Right lobe of liver (tissue), 6 donors: ENCODE measurements at regions not wholly inside any gene's neighbourhood (a gene's known extent, or its start where the extent isn't known, plus 50 kb on each side); places are given as distances from the start of the nearest gene placed in this dataset.
A peak's percentile ranks its signal among the peaks of the same experiment; 100 is the strongest.
"Not testable (repeated sequence)": the region's sequence is repeated elsewhere in the genome, so short reads cannot be mapped to it uniquely, and the experiment has no call there.

Experiments used
- ATAC-seq, 4 donors: fragments of 200-7000 bp; cut with Tn5 transposase; one replicate each; pipeline ENCODE4 v1.9.1; 2020; ENCODE audit warnings: mild to moderate bottlenecking in 4 of 4, moderate library complexity in 4 of 4
- DNase-seq, 3 donors: peaks; one replicate each; pipeline ENCODE4 v3.0.0-alpha.2; 2020
- H3K27ac ChIP-seq, 3 donors: fragments of 200-600 bp; one replicate each; pipeline ENCODE4 v1.8.0; 2022
- H3K27me3 ChIP-seq, 2 donors: fragments of 200-600 bp; one replicate each; pipeline ENCODE4 v1.8.0; 2022
- H3K36me3 ChIP-seq, 4 donors: fragments of 200-600 bp; sonication (generic) in 1 of 4; one replicate each; pipeline versions ENCODE4 v1.5.1 to v1.8.0; 2017 to 2022; ENCODE audit warnings: control low read depth in 1 of 4
- H3K4me1 ChIP-seq, 4 donors: fragments of 200-600 bp; sonication (generic) in 1 of 4; one replicate each; pipeline versions ENCODE4 v1.5.1 to v1.8.0; 2017 to 2022; ENCODE audit warnings: control low read depth in 1 of 4
- H3K4me3 ChIP-seq, 3 donors: fragments of 200-600 bp; one replicate each; pipeline ENCODE4 v1.8.0; 2022
- H3K9me3 ChIP-seq, 4 donors: fragments of 200-600 bp; sonication (generic) in 1 of 4; one replicate each; pipeline versions ENCODE4 v1.5.1 to v1.8.0; 2017 to 2022; ENCODE audit warnings: control low read depth in 1 of 4
- CTCF ChIP-seq, 4 donors: fragments of 200-600 bp in 3 of 4; fragments of 450-650 bp in 1 of 4; IDR thresholded peaks; one replicate each; pipeline versions ENCODE4 v1.5.1 to v1.8.0; 2016 to 2022; ENCODE audit warnings: antibody characterized with exemption in 4 of 4, mild to moderate bottlenecking in 2 of 4
- POLR2A ChIP-seq: fragments of 450-650 bp; IDR thresholded peaks from one replicate; pipeline ENCODE4 v1.6.1; 2017; ENCODE audit warnings: antibody characterized with exemption, mild to moderate bottlenecking
- WGBS: methylation state at CpG from one replicate; pipeline ENCODE4 v1.1.6; 2018; ENCODE audit warnings: low coverage, low lambda C conversion rate; ENCODE audit not compliant: insufficient coverage; ENCODE audit errors: missing lambda C conversion rate; 5-methylcytosine and 5-hydroxymethylcytosine counted together
- intact Hi-C, 2 donors: fragments of 100-400 bp; cut with DNase I; formaldehyde crosslinking; loops; one replicate each; pipeline versions ENCODE4 v1.11.2 to v1.14.1; 2022
- donor health status: DM: no; HTN: yes; CAD: no.
- donor health status: DM: no; HTN: no; CAD: no.
- donor health status: DM: no; HTN: no; CAD: no.
- donor health status: DM: no; HTN: yes; CAD: no.
- donor health status: DM: no; HTN: yes; CAD: no.

GRCh38 chrX:35416782-35417181 lies 381.4 kb upstream of the MAGEB16 start:
- no peaks in the 10 kb centered on the region for H3K4me1 ChIP-seq
- TF ChIP-seq CTCF (IDR thresholded peaks at IDR 0.05) (no peak), POLR2A (no peak)
- intact Hi-C loops: no loop called here
- ATAC-seq: no peak
- H3K36me3 ChIP-seq: no peaks in the 10 kb centered on the region
- no peak for DNase-seq
- H3K27ac ChIP-seq: no peak overlapping the region
- no peaks in the 10 kb centered on the region for H3K27me3 ChIP-seq
- H3K4me3 ChIP-seq: no peak overlapping the region
- no peaks in the 10 kb centered on the region for H3K9me3 ChIP-seq

- no peak overlapping the region for H3K27ac ChIP-seq
- 63% methylated on average over 2 of the region's 2 CpGs for WGBS
- ATAC-seq (no peak), DNase-seq (no peak)
- no peaks in the 10 kb centered on the region for H3K4me1 ChIP-seq
- TF ChIP-seq POLR2A: no peak
- no peak for TF ChIP-seq CTCF (IDR thresholded peaks at IDR 0.05)
- H3K27me3 ChIP-seq: no peaks in the 10 kb centered on the region
- no peaks in the 10 kb centered on the region for H3K9me3 ChIP-seq
- H3K4me3 ChIP-seq: no peak overlapping the region
- intact Hi-C loops: no loop called here
- H3K36me3 ChIP-seq: no peaks in the 10 kb centered on the region
Observed at GRCh38 chrX:35432056-35432455, 366.1 kb upstream of the MAGEB16 start.

- H3K4me1 ChIP-seq: no peaks in the 10 kb centered on the region
- intact Hi-C loops: no loop called here
- DNase-seq (no peak), ATAC-seq (peak; percentile 42 to 70 (median 55))
- no peaks in the 10 kb centered on the region for H3K27me3 ChIP-seq
- H3K36me3 ChIP-seq: no peaks in the 10 kb centered on the region
- 18% methylated on average over 3 of the region's 3 CpGs for WGBS
- no peak overlapping the region for H3K4me3 ChIP-seq
- H3K9me3 ChIP-seq: no peaks in the 10 kb centered on the region
- TF ChIP-seq CTCF (IDR thresholded peaks at IDR 0.05) (no peak), POLR2A (no peak)
- peak overlapping the region; percentile 12 to 79 (median 70) for H3K27ac ChIP-seq
Observed at GRCh38 chrX:35439034-35439660, 359.0 kb upstream of the MAGEB16 start.

- Histone ChIP-seq H3K36me3 (no peaks in the 10 kb centered on the region), H3K27me3 (peaks cover 0 to 3% of the 10 kb centered on the region in 2 donors), H3K4me3 (no peak overlapping the region), H3K4me1 (no peaks in the 10 kb centered on the region), H3K9me3 (no peaks in the 10 kb centered on the region), H3K27ac (peak overlapping the region; percentile 41 to 79 (median 70))
- TF ChIP-seq CTCF (IDR thresholded peaks at IDR 0.05) (no peak), POLR2A (peak; percentile 27)
- 42% methylated on average over 2 of the region's 2 CpGs for WGBS
- ATAC-seq (peak; percentile 80 to 93 (median 81)), DNase-seq (peak in 1 of 3 donors; percentile 32)
- intact Hi-C loops: no loop called here
Observed at GRCh38 chrX:35439692-35440091, 358.4 kb upstream of the MAGEB16 start.

GRCh38 chrX:35442421-35442820 lies 355.7 kb upstream of the MAGEB16 start:
- intact Hi-C loops: no loop called here
- peak overlapping the region; percentile 15 to 60 (median 56) for H3K27ac ChIP-seq
- ATAC-seq (no peak), DNase-seq (no peak)
- peaks cover 0 to 3% of the 10 kb centered on the region in 2 donors for H3K27me3 ChIP-seq
- no peaks in the 10 kb centered on the region for H3K4me1 ChIP-seq
- H3K9me3 ChIP-seq: no peaks in the 10 kb centered on the region
- TF ChIP-seq CTCF (IDR thresholded peaks at IDR 0.05) (no peak), POLR2A (no peak)
- H3K36me3 ChIP-seq: no peaks in the 10 kb centered on the region
- H3K4me3 ChIP-seq: no peak overlapping the region

- H3K36me3 ChIP-seq, H3K27me3 ChIP-seq, H3K4me3 ChIP-seq, H3K4me1 ChIP-seq, H3K9me3 ChIP-seq, intact Hi-C loops: not testable (repeated sequence)
- peak overlapping the region; percentile 15 to 60 (median 56) for H3K27ac ChIP-seq
- peak; percentile 76 to 83 (median 83) for DNase-seq
- peak in 1 of 4 donors; percentile 6 for ATAC-seq
- WGBS: 28% methylated on average over 2 of the region's 3 CpGs
Observed at GRCh38 chrX:35443091-35443582, 355.0 kb upstream of the MAGEB16 start.
